Fibroblast of skin of right biceps (primary cell): ENCODE measurements at regions not wholly inside any gene's neighbourhood (a gene's known extent, or its start where the extent isn't known, plus 50 kb on each side); places are given as distances from the start of the nearest gene placed in this dataset.
"Not testable (repeated sequence)": the region's sequence is repeated elsewhere in the genome, so short reads cannot be mapped to it uniquely, and the experiment has no call there.

Experiments
- DNase-seq: peaks from one replicate; pipeline ENCODE4 v3.0.0-alpha.2; 2013

DNA sequence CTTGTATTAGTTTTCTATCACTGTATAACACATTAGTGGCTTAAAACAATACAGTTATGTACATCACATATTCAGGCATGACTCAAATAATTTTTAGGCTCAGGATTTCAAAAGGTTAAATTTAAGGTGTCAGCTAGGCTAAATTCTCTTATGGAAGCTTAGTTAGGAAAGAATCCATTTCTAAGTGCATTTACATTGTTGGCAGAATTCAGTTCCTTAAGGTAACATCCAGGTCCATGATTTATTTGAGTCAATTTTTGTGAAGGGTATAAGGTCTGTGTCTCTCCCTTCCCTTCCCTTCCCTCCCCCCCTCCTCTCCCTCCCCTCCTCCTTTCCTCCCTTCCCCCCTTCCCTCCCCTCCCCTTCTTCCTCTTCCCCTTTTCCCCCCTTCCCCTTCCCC is 399.0 kb upstream of the CNTN5 start:
- no peak for DNase-seq

GRCh38 chr11:98625526-98625925 is 395.2 kb upstream of the CNTN5 start:
- DNase-seq: no peak

DNA sequence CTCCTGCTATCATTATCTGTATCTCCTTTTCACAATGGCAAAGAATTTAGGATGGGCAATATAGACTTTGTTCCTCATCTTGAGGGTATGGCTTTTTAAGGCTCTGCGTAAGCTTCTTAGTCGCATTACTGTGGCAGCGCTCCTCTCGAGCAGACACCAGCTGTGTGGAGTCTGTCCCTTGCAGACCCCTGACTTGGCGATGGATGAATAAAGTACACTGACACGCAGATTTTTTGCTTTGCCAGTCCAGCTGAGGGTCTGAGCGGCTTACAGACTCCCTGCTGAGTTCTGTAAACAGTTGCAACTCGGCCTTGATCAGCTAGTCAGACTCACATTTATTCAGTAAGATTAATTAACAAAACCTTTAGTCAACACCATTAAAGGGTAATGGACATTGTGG is 390.0 kb upstream of the CNTN5 start:
- no peak for DNase-seq

DNA sequence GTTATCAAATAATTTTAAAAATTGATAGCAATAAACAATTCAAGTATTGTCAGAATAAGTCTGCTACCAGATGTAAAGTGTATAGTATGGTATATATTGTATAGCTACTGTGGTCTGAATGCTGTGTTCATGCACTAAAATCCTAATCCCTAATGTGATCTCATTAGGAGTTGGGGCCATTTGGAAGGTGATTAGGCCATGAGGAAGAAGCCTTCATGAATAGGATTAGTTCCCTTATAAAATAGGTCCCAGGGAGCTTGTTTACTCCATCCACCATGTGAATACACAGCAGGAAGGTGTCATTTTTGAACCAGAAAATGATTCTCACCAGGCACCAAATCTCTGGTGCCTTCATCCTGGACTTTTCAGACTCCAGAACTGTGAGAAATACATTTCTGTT is 363.0 kb upstream of the CNTN5 start:
- no peak for DNase-seq

- no peak for DNase-seq
These were observed 361.3 kb upstream of the CNTN5 start for GRCh38 chr11:98659431-98659830.

GRCh38 chr11:98674390-98674789 is 346.4 kb upstream of the CNTN5 start:
- DNase-seq: no peak

- DNase-seq: no peak
These were observed 341.1 kb upstream of the CNTN5 start for GRCh38 chr11:98679673-98680072.

DNA sequence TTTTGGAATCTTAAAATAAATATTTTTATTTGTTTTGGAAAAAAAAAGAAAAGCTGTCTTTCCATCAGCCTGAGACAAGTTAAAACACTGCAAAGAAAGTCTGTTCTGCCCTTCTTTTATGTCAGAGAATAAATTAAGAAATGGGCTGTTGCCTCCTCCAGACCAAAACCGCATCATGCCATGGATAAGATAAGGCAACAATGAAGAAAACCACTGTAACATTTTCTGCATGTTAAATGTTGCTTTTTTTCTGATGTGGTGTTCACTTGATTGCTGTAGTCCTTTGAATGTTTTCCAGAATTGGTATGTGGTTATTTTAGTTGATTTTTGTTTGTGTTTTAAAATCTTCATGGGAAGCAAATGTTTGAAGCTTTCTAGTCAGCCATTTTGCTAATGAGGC is 319.2 kb upstream of the CNTN5 start:
- no peak for DNase-seq

- DNase-seq: no peak
These were observed 316.8 kb upstream of the CNTN5 start for GRCh38 chr11:98703779-98704556.

- no peak for DNase-seq
These were observed 310.7 kb upstream of the CNTN5 start for GRCh38 chr11:98710026-98710425.

GRCh38 chr11:98710986-98711385 is 309.8 kb upstream of the CNTN5 start:
- DNase-seq: peak; percentile 8

GRCh38 chr11:98720951-98721350 is 299.8 kb upstream of the CNTN5 start:
- DNase-seq: no peak

GRCh38 chr11:98725471-98725870 is 295.3 kb upstream of the CNTN5 start:
- peak; percentile 2 for DNase-seq

DNA sequence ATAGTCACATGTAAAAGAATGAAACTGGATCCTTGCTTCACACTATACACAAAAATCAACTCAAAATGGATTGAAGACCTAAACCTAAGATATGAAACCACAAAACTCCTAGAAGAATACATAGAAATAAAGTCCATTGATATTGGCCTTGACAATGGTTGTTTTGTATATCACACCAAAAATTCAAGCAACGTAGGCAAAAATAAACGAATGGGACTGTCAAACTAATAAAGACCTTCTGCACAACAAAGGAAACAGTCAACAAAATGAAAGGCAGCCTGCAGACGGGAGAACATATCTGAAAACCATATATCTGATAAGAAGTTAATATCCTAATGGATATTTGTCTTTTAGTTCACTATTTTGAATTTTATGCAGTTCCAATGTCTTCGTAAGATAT is 292.3 kb upstream of the CNTN5 start:
- DNase-seq: no peak

DNA sequence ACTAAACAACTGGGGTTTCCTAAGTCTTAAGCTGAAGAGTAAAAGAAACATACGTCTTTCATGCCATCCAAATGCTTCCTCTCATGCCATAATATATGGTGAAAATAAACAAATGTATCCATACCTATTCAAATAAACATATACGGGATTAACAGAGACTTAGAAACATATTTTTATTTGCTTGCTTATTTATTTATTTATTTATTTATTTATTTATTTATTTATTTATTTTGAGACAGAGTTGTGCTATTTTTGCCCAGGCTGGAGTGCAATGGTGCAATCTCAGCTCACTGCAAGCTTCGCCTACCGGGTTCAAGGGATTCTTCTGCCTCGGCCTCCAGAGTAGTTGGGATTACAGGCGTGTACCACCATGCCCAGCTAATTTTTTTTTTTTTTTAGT is 291.6 kb upstream of the CNTN5 start:
- no peak for DNase-seq

DNA sequence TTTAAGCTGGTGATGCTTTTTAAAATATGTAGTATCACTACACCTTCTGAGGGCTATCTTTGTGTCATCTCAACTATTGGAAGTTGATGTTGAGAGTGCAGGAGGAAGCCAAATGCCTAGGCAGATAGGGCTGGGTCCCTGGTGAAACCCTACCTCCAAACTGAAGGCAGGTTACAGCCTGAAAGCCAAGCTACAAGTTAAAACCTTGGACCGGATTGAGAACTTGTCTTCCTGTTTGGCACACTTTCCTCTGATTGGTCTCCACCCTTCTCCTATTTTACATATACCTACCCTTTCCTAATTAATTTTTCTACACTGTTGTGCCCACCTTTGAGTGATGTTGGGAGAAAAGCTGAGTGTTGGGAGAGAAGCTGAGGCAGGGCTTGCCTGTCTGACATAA is 287.8 kb upstream of the CNTN5 start:
- no peak for DNase-seq

DNA sequence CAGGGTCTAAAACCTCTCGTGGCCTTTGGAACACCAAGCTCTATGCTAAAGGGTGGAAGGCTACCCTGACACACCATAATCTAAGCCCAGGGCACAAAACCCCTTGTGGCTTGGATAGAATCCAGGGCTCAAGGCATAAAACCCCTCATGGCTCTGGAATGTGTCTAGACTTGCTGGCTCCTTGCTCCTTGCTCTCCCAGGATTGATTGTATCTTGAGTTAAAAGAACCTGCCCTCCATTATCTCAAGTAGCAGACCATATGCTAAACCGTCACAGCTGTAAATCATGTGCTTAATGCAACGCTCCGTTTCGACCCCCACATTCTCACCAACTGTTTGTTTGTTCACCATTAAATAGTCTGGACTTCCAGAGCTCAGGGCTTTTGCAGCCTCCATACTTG is 287.4 kb upstream of the CNTN5 start:
- peak; percentile 24 for DNase-seq

GRCh38 chr11:98734686-98735085 is 286.1 kb upstream of the CNTN5 start:
- no peak for DNase-seq

GRCh38 chr11:98736833-98737232 is 283.9 kb upstream of the CNTN5 start:
- DNase-seq: no peak

DNA sequence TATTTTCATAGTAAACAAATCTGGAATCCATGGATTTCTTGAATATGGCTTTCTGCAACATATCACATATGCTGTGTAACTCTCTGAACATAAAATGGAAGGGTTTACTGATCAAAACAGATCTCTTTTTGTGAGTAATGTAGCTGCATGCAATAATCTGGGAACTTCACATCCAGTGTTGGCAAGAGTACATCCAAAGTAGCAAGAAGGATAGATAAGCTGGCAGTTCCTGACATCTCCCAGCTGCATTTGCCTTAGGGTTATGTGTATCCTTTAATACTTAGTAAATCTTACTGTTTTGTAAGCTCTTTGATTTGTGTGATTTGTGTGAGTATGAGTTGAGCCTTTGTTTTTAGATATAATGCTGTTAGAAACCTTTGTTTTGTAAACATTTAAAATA is 280.4 kb upstream of the CNTN5 start:
- no peak for DNase-seq

DNA sequence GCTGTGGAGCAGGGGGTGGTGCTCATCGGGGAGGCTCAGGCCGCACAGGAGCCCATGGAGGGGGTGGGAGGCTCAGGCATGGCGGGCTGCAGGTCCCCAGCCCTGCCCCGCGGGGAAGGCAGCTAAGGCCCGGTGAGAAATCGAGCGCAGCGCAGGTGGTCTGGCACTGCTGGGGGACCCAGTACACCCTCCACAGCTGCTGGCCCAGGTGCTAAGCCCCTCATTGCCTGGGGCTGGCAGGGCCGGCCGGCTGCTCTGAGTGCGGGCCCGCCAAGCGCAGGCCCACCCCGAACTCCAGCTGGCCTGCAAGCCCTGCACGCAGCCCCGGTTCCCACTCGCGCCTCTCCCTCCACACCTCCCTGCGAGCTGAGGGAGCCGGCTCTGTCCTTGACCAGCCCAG is 257.3 kb upstream of the CNTN5 start:
- not testable (repeated sequence) for DNase-seq

DNA sequence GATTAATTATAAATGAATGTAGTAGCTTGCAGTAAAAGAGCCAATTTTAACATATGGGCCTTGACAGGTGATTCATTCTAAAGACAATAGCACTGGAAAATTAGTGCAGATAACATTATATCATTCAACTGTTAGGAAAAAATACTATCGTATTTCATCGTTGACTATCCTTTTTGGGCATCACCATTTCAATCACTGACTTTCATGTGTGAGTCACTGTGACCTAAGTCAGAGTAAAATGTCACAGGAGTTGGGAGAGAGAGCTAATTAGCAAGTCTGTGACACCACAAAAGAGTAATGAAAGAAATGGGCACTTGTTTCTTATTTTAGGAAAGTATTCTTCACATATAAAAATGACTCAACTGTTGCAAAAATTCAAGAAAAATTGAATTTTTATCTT is 253.8 kb upstream of the CNTN5 start:
- DNase-seq: no peak

- DNase-seq: not testable (repeated sequence)
These were observed 250.7 kb upstream of the CNTN5 start for GRCh38 chr11:98770046-98770445.

DNA sequence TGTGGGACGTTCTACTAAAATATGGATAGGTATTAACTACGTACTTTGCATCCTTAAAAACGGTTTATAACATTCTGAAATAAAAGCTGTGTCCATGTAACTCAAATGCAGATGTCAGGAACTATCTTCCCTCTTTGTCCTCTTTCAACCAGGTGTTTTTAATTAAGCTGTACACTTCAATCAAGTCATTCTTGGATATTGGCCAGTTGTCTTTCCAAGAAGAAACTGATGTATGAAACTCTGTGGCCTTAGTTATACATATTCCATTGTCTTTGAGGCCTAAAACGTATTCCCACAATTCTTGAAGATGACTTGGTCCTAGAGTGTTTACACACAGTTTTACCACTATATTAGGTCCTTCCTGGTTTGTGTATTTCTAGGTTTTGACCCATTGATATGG is 249.0 kb upstream of the CNTN5 start:
- DNase-seq: no peak

DNA sequence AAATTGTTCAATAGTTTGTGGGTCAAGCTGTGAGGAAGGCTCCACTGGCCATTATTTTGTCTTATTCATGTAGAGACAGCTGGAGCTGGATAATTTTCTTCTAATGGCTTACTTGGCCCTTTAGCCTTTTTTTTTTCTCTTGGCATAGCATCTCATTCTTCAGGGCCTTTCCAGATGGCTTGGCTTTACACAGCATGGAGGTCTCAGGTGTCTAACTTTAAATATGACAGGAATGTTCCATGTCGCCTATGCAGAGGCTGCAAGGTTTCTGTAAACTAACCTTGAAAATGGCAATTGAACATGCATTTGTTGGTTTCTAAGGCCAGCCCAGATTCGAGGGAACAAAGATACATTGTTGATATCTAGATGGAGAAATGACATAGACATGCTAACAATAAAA is 247.9 kb upstream of the CNTN5 start:
- no peak for DNase-seq
